ENCODE measurements at regions not wholly inside any gene's neighbourhood (a gene's known extent, or its start where the extent isn't known, plus 50 kb on each side); places are given as distances from the start of the nearest gene placed in this dataset.

- no peak for TF ChIP-seq CTCF (conservative IDR thresholded peaks at IDR 0.05; ENCODE audit: low read depth, low read length)
- TF ChIP-seq EZH2 (IDR thresholded peaks at IDR 0.05; ENCODE audit: low read length, unreplicated experiment) = no peak
- TF ChIP-seq EZH2phosphoT487 (IDR thresholded peaks at IDR 0.05; ENCODE audit: borderline replicate concordance, low read length) = no peak
Observed at GRCh38 chr4:23207059-23207458, 514.3 kb downstream of the GBA3 start.

Data from PC-3 (cell line).